ENCODE measurements at regions not wholly inside any gene's neighbourhood (a gene's known extent, or its start where the extent isn't known, plus 50 kb on each side); places are given as distances from the start of the nearest gene placed in this dataset.

- peaks cover 6% of the 10 kb centered on the region for H3K9me3 ChIP-seq (ENCODE audit: low read depth, low read length, poor library complexity, severe bottlenecking)
- no peaks in the 10 kb centered on the region for H3K4me1 ChIP-seq (ENCODE audit: insufficient read depth, low read length, poor library complexity, severe bottlenecking)
- ChIA-PET POLR2A (ENCODE audit: low non-redundant PET) (no interaction called here), CTCF (no interaction called here)
- no peak overlapping the region for H3K4me3 ChIP-seq (ENCODE audit: low read depth, low read length, poor library complexity, severe bottlenecking)
- H3K27ac ChIP-seq (ENCODE audit: low read depth, low read length, poor library complexity, severe bottlenecking) = no peak overlapping the region
- no peaks in the 10 kb centered on the region for H3K36me3 ChIP-seq (ENCODE audit: insufficient read depth, low read length, poor library complexity, severe bottlenecking)
- no peaks in the 10 kb centered on the region for H3K27me3 ChIP-seq (replicated peaks; ENCODE audit: insufficient read depth, low read depth, low read length, poor library complexity)
- no peak for DNase-seq (ENCODE audit: low spot score)
- no TSS peak for BruUV-seq (replicated peaks)
- TF ChIP-seq CTCF (conservative IDR thresholded peaks at IDR 0.05; ENCODE audit: low read depth, low read length) (no peak), EZH2 (IDR thresholded peaks at IDR 0.05; ENCODE audit: borderline replicate concordance, low read depth, low read length, poor library complexity, severe bottlenecking) (no peak)
- intact Hi-C loops (cut with micrococcal nuclease; ENCODE audit: unreplicated experiment) = no loop called here
Measured at GRCh38 chr11:70916351-70916750, 336.0 kb downstream of the SHANK2 start.

- Histone ChIP-seq H3K4me1 (ENCODE audit: insufficient read depth, low read length, poor library complexity, severe bottlenecking) (no peaks in the 10 kb centered on the region), H3K27me3 (replicated peaks; ENCODE audit: insufficient read depth, low read depth, low read length, poor library complexity) (no peaks in the 10 kb centered on the region), H3K4me3 (ENCODE audit: low read depth, low read length, poor library complexity, severe bottlenecking) (no peak overlapping the region), H3K9me3 (ENCODE audit: low read depth, low read length, poor library complexity, severe bottlenecking) (peaks cover 23% of the 10 kb centered on the region), H3K27ac (ENCODE audit: low read depth, low read length, poor library complexity, severe bottlenecking) (no peak overlapping the region), H3K36me3 (ENCODE audit: insufficient read depth, low read length, poor library complexity, severe bottlenecking) (no peaks in the 10 kb centered on the region)
- DNase-seq (ENCODE audit: low spot score) = no peak
- CTCF ChIA-PET = no interaction called here
- no peak for TF ChIP-seq CTCF (conservative IDR thresholded peaks at IDR 0.05; ENCODE audit: low read depth, low read length)
- TF ChIP-seq EZH2 (IDR thresholded peaks at IDR 0.05; ENCODE audit: borderline replicate concordance, low read depth, low read length, poor library complexity, severe bottlenecking) = no peak
- BruUV-seq (replicated peaks) = no TSS peak
- POLR2A ChIA-PET (ENCODE audit: low non-redundant PET) = no interaction called here
- intact Hi-C loops (cut with micrococcal nuclease; ENCODE audit: unreplicated experiment) = no loop called here
Measured at GRCh38 chr11:70918242-70918641, 334.1 kb downstream of the SHANK2 start.

- BruUV-seq (replicated peaks) = no TSS peak
- Histone ChIP-seq H3K9me3 (ENCODE audit: low read depth, low read length, poor library complexity, severe bottlenecking) (peaks cover 23% of the 10 kb centered on the region), H3K4me1 (ENCODE audit: insufficient read depth, low read length, poor library complexity, severe bottlenecking) (no peaks in the 10 kb centered on the region), H3K27ac (ENCODE audit: low read depth, low read length, poor library complexity, severe bottlenecking) (no peak overlapping the region), H3K27me3 (replicated peaks; ENCODE audit: insufficient read depth, low read depth, low read length, poor library complexity) (no peaks in the 10 kb centered on the region), H3K4me3 (ENCODE audit: low read depth, low read length, poor library complexity, severe bottlenecking) (no peak overlapping the region), H3K36me3 (ENCODE audit: insufficient read depth, low read length, poor library complexity, severe bottlenecking) (no peaks in the 10 kb centered on the region)
- intact Hi-C loops (cut with micrococcal nuclease; ENCODE audit: unreplicated experiment) = no loop called here
- ChIA-PET CTCF (no interaction called here), POLR2A (ENCODE audit: low non-redundant PET) (interaction anchor here (0.7 kb wide), 1 partner anchor 333 kb away, joined by 3 read pairs; no protein-coding TSS in a partner anchor)
- no peak for TF ChIP-seq EZH2 (IDR thresholded peaks at IDR 0.05; ENCODE audit: borderline replicate concordance, low read depth, low read length, poor library complexity, severe bottlenecking)
- TF ChIP-seq CTCF (conservative IDR thresholded peaks at IDR 0.05; ENCODE audit: low read depth, low read length) = no peak
- no peak for DNase-seq (ENCODE audit: low spot score)
Measured at GRCh38 chr11:70921804-70922203, 330.6 kb downstream of the SHANK2 start.

All from A673 (cell line).